Endothelial cell of umbilical vein (primary cell): ENCODE measurements at regions not wholly inside any gene's neighbourhood (a gene's known extent, or its start where the extent isn't known, plus 50 kb on each side); places are given as distances from the start of the nearest gene placed in this dataset.

Source experiments
- BruUV-seq: library from RNA; stranded (reverse); fragments of 400-500 nt; replicated peaks from 2 replicates; lab custom pipeline; 2021; lab: Mats Ljungman, UMichigan
- CTCF ChIA-PET: fragments of 300-600, 350-600 bp; sonication (Branson Sonifier 250); formaldehyde crosslinking; loops from one replicate; lab custom pipeline; 2021; ENCODE audit warnings: antibody characterized with exemption, inconsistent platforms; lab: Charles Lee
- POLR2A ChIA-PET: fragments of 300-600, 350-600 bp; sonication (Branson Sonifier 250); formaldehyde crosslinking; loops from one replicate; lab custom pipeline; 2021; ENCODE audit warnings: antibody characterized with exemption, inconsistent platforms; lab: Charles Lee
- DNase-seq: peaks from one replicate; pipeline ENCODE4 v3.0.0-alpha.2; 2011; ENCODE audit warnings: low read depth, low spot score
- FAIRE-seq: peaks from 2 replicates; lab custom pipeline; 2011; peaks lifted over from hg19 to GRCh38; lab: Jason Lieb, UNC
- H2AFZ ChIP-seq: 2 replicates; pipeline ENCODE4 v1.6.0; 2012; ENCODE audit warnings: low read depth, low read length, control low read depth, inconsistent platforms
- H3K27ac ChIP-seq: 2 replicates; pipeline ENCODE4 v1.5.1; 2011; ENCODE audit warnings: low read depth, mild to moderate bottlenecking, control low read depth, low read length, moderate library complexity; ENCODE audit not compliant: insufficient read depth
- H3K27me3 ChIP-seq, 2 experiments: 2 replicates each; pipeline versions ENCODE4 v1.6.0 to v1.6.1; 2011; ENCODE audit warnings: low read length in 2 of 2, mixed read lengths in 1 of 2; ENCODE audit not compliant: control insufficient read depth in 2 of 2, insufficient read depth in 2 of 2
- H3K36me3 ChIP-seq, 2 experiments: 2 replicates in 1 of 2; 3 replicates in 1 of 2; pipeline ENCODE4 v1.5.1; 2011; ENCODE audit warnings: low read length in 2 of 2, mild to moderate bottlenecking in 1 of 2, moderate library complexity in 1 of 2; ENCODE audit not compliant: control insufficient read depth in 2 of 2, insufficient read depth in 2 of 2; ENCODE audit errors: extremely low read depth in 1 of 2
- H3K4me1 ChIP-seq: 3 replicates; pipeline ENCODE4 v1.5.1; 2011; ENCODE audit warnings: mild to moderate bottlenecking, low read length; ENCODE audit not compliant: control insufficient read depth, insufficient read depth; ENCODE audit errors: extremely low read depth
- H3K4me2 ChIP-seq: 2 replicates; pipeline ENCODE4 v1.6.1; 2011; ENCODE audit warnings: low read length, control low read depth, mixed read lengths; ENCODE audit not compliant: insufficient read depth
- H3K4me3 ChIP-seq, 3 experiments: fragments of 200-600 bp in 1 of 3; sonication (generic), shearing (Covaris generic) in 1 of 3; replicated peaks in 1 of 3; 2 replicates each; pipeline ENCODE4 v1.5.1; 2011 to 2016; ENCODE audit warnings: control low read depth in 3 of 3, low read length in 3 of 3, mild to moderate bottlenecking in 2 of 3, inconsistent platforms in 1 of 3, low read depth in 1 of 3, moderate library complexity in 1 of 3; ENCODE audit not compliant: insufficient read depth in 1 of 3
- H3K79me2 ChIP-seq: 2 replicates; pipeline ENCODE4 v1.6.0; 2012; ENCODE audit warnings: low read length, inconsistent platforms; ENCODE audit not compliant: control insufficient read depth, insufficient read depth
- H3K9ac ChIP-seq: replicated peaks from 2 replicates; pipeline ENCODE3; 2011; ENCODE audit warnings: low read length, control low read depth; ENCODE audit not compliant: insufficient read depth; ENCODE audit errors: extremely low read depth
- H3K9me1 ChIP-seq: replicated peaks from 3 replicates; pipeline ENCODE4 v1.6.0; 2011; ENCODE audit warnings: mild to moderate bottlenecking, low read length; ENCODE audit not compliant: control insufficient read depth, insufficient read depth; ENCODE audit errors: extremely low read depth
- H3K9me3 ChIP-seq: replicated peaks from 2 replicates; pipeline ENCODE4 v1.5.1; 2012; ENCODE audit warnings: low read length, inconsistent platforms; ENCODE audit not compliant: control insufficient read depth, insufficient read depth
- H4K20me1 ChIP-seq: replicated peaks from 2 replicates; pipeline ENCODE3; 2011; ENCODE audit warnings: mild to moderate bottlenecking, low read length; ENCODE audit not compliant: control insufficient read depth, insufficient read depth; ENCODE audit errors: extremely low read depth
- EZH2 ChIP-seq: IDR thresholded peaks from 2 replicates; pipeline ENCODE4 v1.6.1; 2012; ENCODE audit warnings: borderline replicate concordance, low read depth, mild to moderate bottlenecking, moderate library complexity, low read length, inconsistent platforms; ENCODE audit not compliant: severe bottlenecking
- FOS ChIP-seq: IDR thresholded peaks from 2 replicates; pipeline ENCODE4 v1.6.1; 2011; ENCODE audit warnings: mild to moderate bottlenecking, low read length, moderate library complexity, borderline replicate concordance; ENCODE audit not compliant: insufficient read depth
- GATA2 ChIP-seq: IDR thresholded peaks from 2 replicates; pipeline ENCODE4 v1.7.0; 2011; ENCODE audit warnings: low read depth, mild to moderate bottlenecking, moderate library complexity, mixed read lengths, low read length; ENCODE audit not compliant: insufficient read length, insufficient read depth
- JUN ChIP-seq: IDR thresholded peaks from 2 replicates; pipeline ENCODE4 v1.6.1; 2011; ENCODE audit warnings: borderline replicate concordance, low read depth; ENCODE audit not compliant: insufficient read length, insufficient read depth
- MYC ChIP-seq: IDR thresholded peaks from one replicate; pipeline ENCODE4 v1.6.1; 2011; ENCODE audit warnings: mild to moderate bottlenecking, low read depth, low read length
- POLR2A ChIP-seq: IDR thresholded peaks from 2 replicates; pipeline ENCODE4 v1.6.1; 2012; ENCODE audit warnings: low read depth, mild to moderate bottlenecking, control low read depth, low read length
- POLR2AphosphoS5 ChIP-seq: IDR thresholded peaks from 2 replicates; pipeline ENCODE4 v1.6.1; 2012; ENCODE audit warnings: low read depth, mild to moderate bottlenecking, control low read depth, low read length, moderate library complexity; ENCODE audit not compliant: insufficient read depth
- dilution Hi-C: fragments of 300-500 bp; cut with MboI; formaldehyde crosslinking; loops from one replicate; pipeline ENCODE4 v1.15.0; 2019; ENCODE audit warnings: low sequenced_read_pairs; ENCODE audit not compliant: extremely low pct_ligation_motif_present
- intact Hi-C: fragments of 100-400 bp; cut with micrococcal nuclease; formaldehyde crosslinking; loops from one replicate; pipeline ENCODE4 v1.10.0; 2022
- TF ChIP-seq, protein P1 (sequence below): IDR thresholded peaks from 2 replicates; pipeline ENCODE4 v1.6.1; 2011; ENCODE audit not compliant: insufficient read depth, insufficient read length
- TF ChIP-seq, protein P2 (sequence below), 2 donors: IDR thresholded peaks; 1 replicate in 1 of 2; 2 replicates in 1 of 2; pipeline ENCODE4 v1.5.1; 2011; ENCODE audit warnings: low read length in 2 of 2, mild to moderate bottlenecking in 2 of 2, moderate library complexity in 2 of 2, control low read depth in 1 of 2, inconsistent platforms in 1 of 2, low read depth in 1 of 2; ENCODE audit not compliant: insufficient read depth in 1 of 2; ENCODE audit errors: extremely low read depth in 1 of 2

DNA sequence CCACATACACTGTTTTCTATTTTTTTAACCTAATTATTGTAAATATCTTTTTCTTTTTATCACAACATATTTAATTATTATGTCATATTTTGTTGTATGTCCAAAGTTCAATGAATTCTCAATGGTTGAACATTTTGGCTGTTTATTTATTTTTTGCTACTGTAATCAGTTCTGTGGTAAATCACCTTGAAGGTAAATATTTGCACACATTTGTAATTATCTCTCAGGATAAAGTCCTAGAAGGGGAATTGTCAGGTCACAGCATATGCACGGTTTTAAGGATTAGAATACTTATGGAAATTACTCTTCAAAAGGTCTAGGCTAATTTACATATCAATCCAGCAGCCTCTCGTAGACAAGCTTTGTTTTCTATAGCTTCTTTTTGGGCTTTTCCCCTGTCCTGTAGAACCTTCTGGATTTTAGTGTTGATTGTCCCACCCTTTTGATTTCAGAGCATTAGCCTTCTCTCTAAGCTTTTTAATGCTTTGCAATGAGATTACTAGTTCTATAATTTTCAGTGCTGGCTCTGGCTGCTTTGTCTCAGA, 362.6 kb downstream of the KCNRG start:
- Histone ChIP-seq H3K9me1 (no peaks in the 10 kb centered on the region), H3K9ac (no peak overlapping the region), H3K79me2 (no peaks in the 10 kb centered on the region), H4K20me1 (no peaks in the 10 kb centered on the region), H3K9me3 (peaks cover 4% of the 10 kb centered on the region), H3K27me3 (no peaks in the 10 kb centered on the region), H3K4me1 (peaks cover 5% of the 10 kb centered on the region), H2AFZ (no peak overlapping the region), H3K4me2 (no peak overlapping the region), H3K4me3 (no peak overlapping the region), H3K27ac (no peak overlapping the region), H3K36me3 (no peaks in the 10 kb centered on the region)
- ChIA-PET CTCF (interaction anchor here (1.1 kb wide), 1 partner anchor 10 kb away, joined by 4 read pairs; no protein-coding TSS in a partner anchor), POLR2A (no interaction called here)
- BruUV-seq, result no TSS peak
- TF ChIP-seq POLR2A (no peak), POLR2AphosphoS5 (no peak), JUN (no peak), GATA2 (no peak), EZH2 (no peak), FOS (no peak), MYC (no peak)
- TF ChIP-seq, protein P1, sequence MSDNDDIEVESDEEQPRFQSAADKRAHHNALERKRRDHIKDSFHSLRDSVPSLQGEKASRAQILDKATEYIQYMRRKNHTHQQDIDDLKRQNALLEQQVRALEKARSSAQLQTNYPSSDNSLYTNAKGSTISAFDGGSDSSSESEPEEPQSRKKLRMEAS, result no peak
- TF ChIP-seq, protein P2, sequence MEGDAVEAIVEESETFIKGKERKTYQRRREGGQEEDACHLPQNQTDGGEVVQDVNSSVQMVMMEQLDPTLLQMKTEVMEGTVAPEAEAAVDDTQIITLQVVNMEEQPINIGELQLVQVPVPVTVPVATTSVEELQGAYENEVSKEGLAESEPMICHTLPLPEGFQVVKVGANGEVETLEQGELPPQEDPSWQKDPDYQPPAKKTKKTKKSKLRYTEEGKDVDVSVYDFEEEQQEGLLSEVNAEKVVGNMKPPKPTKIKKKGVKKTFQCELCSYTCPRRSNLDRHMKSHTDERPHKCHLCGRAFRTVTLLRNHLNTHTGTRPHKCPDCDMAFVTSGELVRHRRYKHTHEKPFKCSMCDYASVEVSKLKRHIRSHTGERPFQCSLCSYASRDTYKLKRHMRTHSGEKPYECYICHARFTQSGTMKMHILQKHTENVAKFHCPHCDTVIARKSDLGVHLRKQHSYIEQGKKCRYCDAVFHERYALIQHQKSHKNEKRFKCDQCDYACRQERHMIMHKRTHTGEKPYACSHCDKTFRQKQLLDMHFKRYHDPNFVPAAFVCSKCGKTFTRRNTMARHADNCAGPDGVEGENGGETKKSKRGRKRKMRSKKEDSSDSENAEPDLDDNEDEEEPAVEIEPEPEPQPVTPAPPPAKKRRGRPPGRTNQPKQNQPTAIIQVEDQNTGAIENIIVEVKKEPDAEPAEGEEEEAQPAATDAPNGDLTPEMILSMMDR (IDR thresholded peaks at IDR 0.05; ENCODE audit: extremely low read depth in 1 of 2, insufficient read depth in 1 of 2, low read depth in 1 of 2, low read length in 2 of 2), result no peak
- no peak for FAIRE-seq
- intact Hi-C loops, result loop anchor here (1.0 kb wide), 1 partner anchor 154 kb away; no protein-coding TSS in a partner anchor
- DNase-seq, result no peak
- dilution Hi-C loops, result no loop called here
